HepG2 (cell line): ENCODE measurements at regions not wholly inside any gene's neighbourhood (a gene's known extent, or its start where the extent isn't known, plus 50 kb on each side); places are given as distances from the start of the nearest gene placed in this dataset.

ENCODE experiments used
- CTCF ChIP-seq: sonication (generic); formaldehyde crosslinking; IDR thresholded peaks from 2 replicates; pipeline ENCODE4 v1.5.0; 2020; ENCODE audit warnings: mild to moderate bottlenecking, missing genetic modification reagents, moderate library complexity
- POLR2A ChIP-seq, 2 experiments: IDR thresholded peaks; 2 replicates each; pipeline ENCODE4 v1.6.1; 2011; ENCODE audit warnings: low read depth in 2 of 2, low read length in 2 of 2, mild to moderate bottlenecking in 1 of 2, moderate library complexity in 1 of 2; ENCODE audit not compliant: insufficient read depth in 1 of 2
- SOX13 ChIP-seq, 3 experiments: fragments of 450-650 bp in 1 of 3; sonication (generic) in 1 of 3; formaldehyde crosslinking in 1 of 3; IDR thresholded peaks in 2 of 3; conservative IDR thresholded peaks in 1 of 3; 2 replicates each; pipeline versions ENCODE4 v1.5.0 to v1.6.1; 2016 to 2020; ENCODE audit warnings: antibody characterized with exemption in 1 of 3, mild to moderate bottlenecking in 1 of 3, missing compliant biosample characterization in 1 of 3, missing genetic modification reagents in 1 of 3, moderate library complexity in 1 of 3

GRCh38 chr2:175679231-175679630 lies 322.8 kb downstream of the LNPK start:
- TF ChIP-seq CTCF (no peak), SOX13 (IDR thresholded peaks at IDR 0.05) (no peak), SOX13 (CRISPR knock-in tag; conservative IDR thresholded peaks at IDR 0.05 in 1 of 2, IDR thresholded peaks at IDR 0.05 in 1 of 2) (no peak), POLR2A (IDR thresholded peaks at IDR 0.05; ENCODE audit: insufficient read depth in 1 of 2, low read depth in 2 of 2, low read length in 2 of 2) (no peak)
